Kidney epithelial cell (primary cell): ENCODE measurements at regions not wholly inside any gene's neighbourhood (a gene's known extent, or its start where the extent isn't known, plus 50 kb on each side); places are given as distances from the start of the nearest gene placed in this dataset.

Source experiments
- DNase-seq: peaks from one replicate; pipeline ENCODE4 v3.0.0-alpha.2; 2010; ENCODE audit warnings: low read depth
- H3K27me3 ChIP-seq: 2 replicates; pipeline ENCODE4 v1.6.0; 2011; ENCODE audit warnings: low read length; ENCODE audit not compliant: control insufficient read depth, insufficient read depth
- H3K36me3 ChIP-seq: 2 replicates; pipeline ENCODE4 v1.5.1; 2011; ENCODE audit warnings: low read length; ENCODE audit not compliant: control insufficient read depth, insufficient read depth
- H3K4me3 ChIP-seq: 2 replicates; pipeline ENCODE4 v1.5.1; 2011; ENCODE audit warnings: low read depth, mild to moderate bottlenecking, control low read depth, low read length
- CTCF ChIP-seq: IDR thresholded peaks from 2 replicates; pipeline ENCODE4 v1.5.1; 2011; ENCODE audit warnings: mild to moderate bottlenecking, moderate library complexity, low read length, control low read depth, inconsistent platforms; ENCODE audit not compliant: insufficient read depth, poor library complexity, severe bottlenecking

DNA sequence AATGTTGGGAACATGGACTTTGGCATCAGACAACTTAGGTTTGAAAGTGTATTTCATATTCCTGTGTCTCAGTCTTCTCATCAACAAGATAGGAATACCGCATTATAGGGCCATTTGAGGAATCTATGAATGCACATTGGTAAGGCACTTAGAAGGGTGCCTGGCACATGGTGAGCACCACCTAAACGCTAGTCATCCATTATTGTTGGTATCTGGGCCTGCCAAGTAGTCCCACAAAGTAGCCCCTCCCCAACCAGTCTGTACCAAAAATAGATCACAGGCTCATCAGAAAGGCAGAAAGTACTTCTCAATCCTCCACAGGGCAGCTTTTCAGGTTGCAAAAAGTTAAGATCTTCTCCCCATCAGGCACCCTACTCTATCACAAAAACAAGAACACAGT is 162.3 kb upstream of the KLF3 start:
- no peaks in the 10 kb centered on the region for H3K36me3 ChIP-seq
- H3K4me3 ChIP-seq, result no peak overlapping the region
- no peaks in the 10 kb centered on the region for H3K27me3 ChIP-seq
- no peak for DNase-seq
- no peak for TF ChIP-seq CTCF

DNA sequence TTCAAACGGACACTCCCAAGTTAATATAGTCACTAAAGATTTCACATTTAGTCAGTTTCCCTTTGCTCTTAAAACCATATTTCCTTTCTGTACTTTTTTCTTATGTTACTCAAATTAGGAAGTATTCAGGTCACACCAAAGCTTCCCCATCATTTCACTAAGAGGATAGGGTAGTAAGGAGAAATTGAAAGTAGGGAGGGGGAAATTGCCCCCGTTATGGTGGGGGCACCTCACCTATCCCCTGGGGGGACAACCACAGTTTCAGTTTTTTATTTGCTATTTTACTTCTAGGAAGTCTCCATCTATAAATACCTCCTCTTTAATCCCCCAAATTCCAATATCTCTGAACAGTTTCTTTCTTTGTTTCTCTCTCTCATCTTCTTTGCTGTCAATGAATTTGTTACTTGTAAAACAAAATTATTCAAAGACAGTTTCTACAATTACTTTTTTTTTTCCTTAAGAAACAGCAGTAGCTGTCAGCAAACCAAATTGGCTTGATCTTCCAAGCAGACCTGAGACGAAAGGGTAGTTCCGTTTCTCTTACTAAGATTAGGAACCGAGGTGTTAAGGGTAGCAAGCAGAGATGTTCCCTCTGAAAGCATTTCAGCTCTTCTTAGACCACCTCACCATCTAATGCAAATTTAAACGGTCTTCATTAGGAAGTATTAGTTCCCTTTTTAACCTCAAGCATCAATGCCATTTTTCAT is 160.2 kb upstream of the KLF3 start:
- Histone ChIP-seq H3K4me3 (no peak overlapping the region), H3K36me3 (no peaks in the 10 kb centered on the region), H3K27me3 (peaks cover 6% of the 10 kb centered on the region)
- no peak for TF ChIP-seq CTCF
- DNase-seq, result no peak

DNA sequence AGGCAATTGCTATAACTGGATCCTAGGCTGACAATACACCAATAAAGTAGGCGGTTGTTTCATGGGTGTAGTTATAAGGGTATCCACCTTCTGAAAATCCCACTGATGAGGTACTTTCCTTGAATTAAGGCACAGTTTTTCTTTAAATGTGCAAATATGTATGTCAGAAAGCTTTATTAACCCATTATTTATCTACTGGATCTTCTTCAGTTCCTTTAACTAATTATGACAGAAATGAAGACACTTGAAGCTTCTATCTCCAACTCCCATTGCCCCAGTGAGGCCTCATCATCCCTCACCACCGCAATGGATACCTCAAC is 159.6 kb upstream of the KLF3 start:
- no peak for TF ChIP-seq CTCF
- no peaks in the 10 kb centered on the region for H3K36me3 ChIP-seq
- H3K4me3 ChIP-seq, result no peak overlapping the region
- DNase-seq, result no peak
- H3K27me3 ChIP-seq, result peaks cover 6% of the 10 kb centered on the region

DNA sequence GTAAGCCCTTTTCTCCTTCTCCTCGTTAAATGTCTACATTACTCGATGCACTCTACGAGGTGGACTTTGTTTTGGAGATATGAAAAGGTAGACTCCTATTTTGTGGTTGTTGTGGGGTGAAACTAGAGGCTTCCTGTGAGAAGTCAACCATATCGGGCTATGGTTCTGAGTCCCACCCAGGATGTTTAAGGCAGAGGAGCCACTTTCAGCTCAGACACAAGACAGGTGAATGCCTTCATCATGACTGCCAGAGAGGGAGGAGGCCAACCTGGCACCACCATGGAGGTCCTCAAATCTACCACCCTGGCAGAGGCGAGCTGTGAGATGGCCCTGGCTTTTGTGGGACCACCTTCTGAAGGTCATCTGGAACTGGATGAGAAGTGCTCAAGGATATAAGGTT is 154.4 kb upstream of the KLF3 start:
- H3K36me3 ChIP-seq, result no peaks in the 10 kb centered on the region
- H3K27me3 ChIP-seq, result peaks cover 6% of the 10 kb centered on the region
- TF ChIP-seq CTCF, result no peak
- H3K4me3 ChIP-seq, result no peak overlapping the region
- DNase-seq, result no peak

DNA sequence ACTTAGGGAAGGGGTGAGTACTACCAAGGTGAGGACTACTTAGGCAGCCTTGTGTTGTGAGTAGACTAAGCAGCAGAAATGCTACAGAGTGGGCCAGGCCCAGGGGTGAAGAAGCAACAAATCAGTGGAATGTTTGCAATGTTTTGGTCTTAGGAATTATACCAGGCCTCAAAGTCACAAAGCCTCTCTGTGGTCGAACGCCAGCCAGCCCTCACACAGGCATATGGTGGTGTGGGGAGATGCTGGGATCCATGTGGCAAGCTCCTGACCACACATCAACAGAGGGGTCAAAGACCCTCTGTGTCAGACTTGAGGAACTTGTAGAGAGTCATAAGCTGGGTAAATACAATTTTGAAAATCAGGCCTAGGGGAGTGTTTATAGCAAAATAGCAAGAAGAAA is 153.8 kb upstream of the KLF3 start:
- no peak for DNase-seq
- Histone ChIP-seq H3K4me3 (no peak overlapping the region), H3K27me3 (peaks cover 6% of the 10 kb centered on the region), H3K36me3 (no peaks in the 10 kb centered on the region)
- TF ChIP-seq CTCF, result no peak

- TF ChIP-seq CTCF, result no peak
- no peak for DNase-seq
- no peak overlapping the region for H3K4me3 ChIP-seq
- peaks cover 6% of the 10 kb centered on the region for H3K27me3 ChIP-seq
- no peaks in the 10 kb centered on the region for H3K36me3 ChIP-seq
Observed at GRCh38 chr4:38511702-38512101, 152.3 kb upstream of the KLF3 start.
